HEK293 (cell line): ENCODE measurements at regions not wholly inside any gene's neighbourhood (a gene's known extent, or its start where the extent isn't known, plus 50 kb on each side); places are given as distances from the start of the nearest gene placed in this dataset.

Source experiments
- CTCF ChIA-PET: fragments of 350-600 bp; formaldehyde crosslinking; extraction: SDS; loops from one replicate; lab custom pipeline; 2021; ENCODE audit warnings: antibody characterized with exemption; lab: Yijun Ruan, JAX
- POLR2A ChIA-PET: fragments of 300-600 bp; formaldehyde crosslinking; extraction: SDS; loops from one replicate; lab custom pipeline; 2020; ENCODE audit warnings: antibody characterized with exemption, inconsistent platforms; lab: Yijun Ruan, JAX
- H3K27ac ChIP-seq: fragments of 200-500 bp; sonication (Bioruptor generic); 2 replicates; pipeline ENCODE4 v1.5.1; 2014; ENCODE audit warnings: low read depth, low read length, control low read depth, inconsistent platforms; ENCODE audit errors: extremely low read depth
- H3K36me3 ChIP-seq, 2 experiments: fragments of 200-500 bp in 1 of 2; sonication (Bioruptor generic) in 1 of 2; 1 replicate in 1 of 2; 2 replicates in 1 of 2; pipeline ENCODE4 v1.5.1; 2014 to 2017; ENCODE audit warnings: inconsistent platforms in 2 of 2, low read length in 2 of 2; ENCODE audit not compliant: control insufficient read depth in 2 of 2, insufficient read depth in 1 of 2
- H3K4me1 ChIP-seq: fragments of 200-500 bp; sonication (Bioruptor generic); 2 replicates; pipeline ENCODE4 v1.5.1; 2014; ENCODE audit warnings: mild to moderate bottlenecking, low read length, inconsistent platforms; ENCODE audit not compliant: control insufficient read depth, insufficient read depth
- H3K4me3 ChIP-seq: 2 replicates; pipeline ENCODE4 v1.5.1; 2011; ENCODE audit warnings: low read depth, mild to moderate bottlenecking, control low read depth, low read length, moderate library complexity
- H3K9me3 ChIP-seq: fragments of 200-500 bp; sonication (Bioruptor generic); 2 replicates; pipeline ENCODE4 v1.5.1; 2014; ENCODE audit warnings: low read depth, low read length, inconsistent platforms; ENCODE audit not compliant: control insufficient read depth, insufficient read depth
- KLF1 ChIP-seq: fragments of 450-650 bp; formaldehyde crosslinking; IDR thresholded peaks from 2 replicates; pipeline ENCODE4 v1.5.1; 2016; ENCODE audit warnings: missing biosample characterization, missing genetic modification characterization
- SCRT1 ChIP-seq: fragments of 450-650 bp; formaldehyde crosslinking; IDR thresholded peaks from 2 replicates; pipeline ENCODE4 v1.5.1; 2016; ENCODE audit warnings: missing biosample characterization, missing genetic modification characterization, borderline replicate concordance
- ZBTB17 ChIP-seq: fragments of 450-650 bp; formaldehyde crosslinking; IDR thresholded peaks from 2 replicates; pipeline ENCODE4 v1.5.1; 2016; ENCODE audit warnings: missing biosample characterization, missing genetic modification characterization
- ZBTB48 ChIP-seq: fragments of 450-650 bp; formaldehyde crosslinking; IDR thresholded peaks from 2 replicates; pipeline ENCODE4 v1.5.1; 2016; ENCODE audit warnings: missing biosample characterization, missing genetic modification characterization
- ZNF112 ChIP-seq: fragments of 450-650 bp; formaldehyde crosslinking; IDR thresholded peaks from 2 replicates; pipeline ENCODE4 v1.5.0; 2017; ENCODE audit warnings: missing biosample characterization, missing genetic modification characterization
- ZNF19 ChIP-seq: fragments of 450-650 bp; formaldehyde crosslinking; IDR thresholded peaks from 2 replicates; pipeline ENCODE4; 2016; ENCODE audit warnings: missing biosample characterization, missing genetic modification characterization, low read depth
- ZNF248 ChIP-seq: fragments of 450-650 bp; formaldehyde crosslinking; IDR thresholded peaks from 2 replicates; pipeline ENCODE4 v1.5.1; 2017; ENCODE audit warnings: missing biosample characterization, missing genetic modification characterization
- ZNF335 ChIP-seq: fragments of 450-650 bp; formaldehyde crosslinking; conservative IDR thresholded peaks from 2 replicates; pipeline ENCODE4 v1.5.1; 2016; ENCODE audit warnings: missing biosample characterization, missing genetic modification characterization
- ZNF398 ChIP-seq: fragments of 450-650 bp; formaldehyde crosslinking; IDR thresholded peaks from 2 replicates; pipeline ENCODE4 v1.5.1; 2017; ENCODE audit warnings: missing biosample characterization, missing genetic modification characterization
- ZNF501 ChIP-seq: fragments of 450-650 bp; formaldehyde crosslinking; IDR thresholded peaks from 2 replicates; pipeline ENCODE4 v1.5.1; 2016; ENCODE audit warnings: missing biosample characterization, missing genetic modification characterization
- ZNF529 ChIP-seq: fragments of 450-650 bp; formaldehyde crosslinking; IDR thresholded peaks from 2 replicates; pipeline ENCODE4 v1.5.1; 2017; ENCODE audit warnings: missing genetic modification characterization, missing biosample characterization; ENCODE audit not compliant: insufficient replicate concordance
- ZNF600 ChIP-seq: fragments of 450-650 bp; formaldehyde crosslinking; IDR thresholded peaks from 2 replicates; pipeline ENCODE4 v1.5.1; 2016; ENCODE audit warnings: missing biosample characterization, missing genetic modification characterization
- ZNF629 ChIP-seq: fragments of 450-650 bp; formaldehyde crosslinking; IDR thresholded peaks from 2 replicates; pipeline ENCODE4 v1.5.1; 2017; ENCODE audit warnings: missing biosample characterization, missing genetic modification characterization
- ZNF830 ChIP-seq: fragments of 450-650 bp; IDR thresholded peaks from 2 replicates; pipeline ENCODE4 v1.5.0; 2018; ENCODE audit warnings: missing biosample characterization, missing genetic modification characterization, low read depth, mild to moderate bottlenecking, moderate library complexity
- TF ChIP-seq, protein P1 (sequence below): fragments of 450-650 bp; formaldehyde crosslinking; IDR thresholded peaks from 2 replicates; pipeline ENCODE4 v1.5.1; 2016; ENCODE audit warnings: missing biosample characterization, missing genetic modification characterization, borderline replicate concordance
- TF ChIP-seq, protein P2 (sequence below): fragments of 450-650 bp; formaldehyde crosslinking; IDR thresholded peaks from 2 replicates; pipeline ENCODE4 v1.5.1; 2016; ENCODE audit warnings: missing biosample characterization, missing genetic modification characterization
- TF ChIP-seq, protein P3 (sequence below): fragments of 450-650 bp; formaldehyde crosslinking; IDR thresholded peaks from 2 replicates; pipeline ENCODE4 v1.5.1; 2016; ENCODE audit warnings: missing biosample characterization, missing genetic modification characterization

DNA sequence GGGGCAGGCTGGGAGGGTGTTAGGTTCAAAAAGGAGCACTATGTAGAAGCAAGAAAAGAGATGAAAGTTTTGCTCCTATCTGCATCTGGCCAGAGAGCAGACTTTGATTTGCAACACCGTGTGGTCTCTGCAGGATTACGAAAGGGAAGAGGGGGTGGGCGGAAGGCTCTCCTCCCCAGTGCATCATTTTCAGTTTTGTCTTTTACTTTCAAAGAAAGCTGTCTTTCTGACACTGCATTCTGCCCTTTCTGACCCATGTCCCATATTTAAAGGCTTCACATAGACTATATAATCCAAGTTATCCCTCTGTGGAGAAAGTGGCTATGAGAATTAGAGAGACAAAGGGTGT lies 126.5 kb downstream of the RHOU start (continued):
- TF ChIP-seq, protein P1, sequence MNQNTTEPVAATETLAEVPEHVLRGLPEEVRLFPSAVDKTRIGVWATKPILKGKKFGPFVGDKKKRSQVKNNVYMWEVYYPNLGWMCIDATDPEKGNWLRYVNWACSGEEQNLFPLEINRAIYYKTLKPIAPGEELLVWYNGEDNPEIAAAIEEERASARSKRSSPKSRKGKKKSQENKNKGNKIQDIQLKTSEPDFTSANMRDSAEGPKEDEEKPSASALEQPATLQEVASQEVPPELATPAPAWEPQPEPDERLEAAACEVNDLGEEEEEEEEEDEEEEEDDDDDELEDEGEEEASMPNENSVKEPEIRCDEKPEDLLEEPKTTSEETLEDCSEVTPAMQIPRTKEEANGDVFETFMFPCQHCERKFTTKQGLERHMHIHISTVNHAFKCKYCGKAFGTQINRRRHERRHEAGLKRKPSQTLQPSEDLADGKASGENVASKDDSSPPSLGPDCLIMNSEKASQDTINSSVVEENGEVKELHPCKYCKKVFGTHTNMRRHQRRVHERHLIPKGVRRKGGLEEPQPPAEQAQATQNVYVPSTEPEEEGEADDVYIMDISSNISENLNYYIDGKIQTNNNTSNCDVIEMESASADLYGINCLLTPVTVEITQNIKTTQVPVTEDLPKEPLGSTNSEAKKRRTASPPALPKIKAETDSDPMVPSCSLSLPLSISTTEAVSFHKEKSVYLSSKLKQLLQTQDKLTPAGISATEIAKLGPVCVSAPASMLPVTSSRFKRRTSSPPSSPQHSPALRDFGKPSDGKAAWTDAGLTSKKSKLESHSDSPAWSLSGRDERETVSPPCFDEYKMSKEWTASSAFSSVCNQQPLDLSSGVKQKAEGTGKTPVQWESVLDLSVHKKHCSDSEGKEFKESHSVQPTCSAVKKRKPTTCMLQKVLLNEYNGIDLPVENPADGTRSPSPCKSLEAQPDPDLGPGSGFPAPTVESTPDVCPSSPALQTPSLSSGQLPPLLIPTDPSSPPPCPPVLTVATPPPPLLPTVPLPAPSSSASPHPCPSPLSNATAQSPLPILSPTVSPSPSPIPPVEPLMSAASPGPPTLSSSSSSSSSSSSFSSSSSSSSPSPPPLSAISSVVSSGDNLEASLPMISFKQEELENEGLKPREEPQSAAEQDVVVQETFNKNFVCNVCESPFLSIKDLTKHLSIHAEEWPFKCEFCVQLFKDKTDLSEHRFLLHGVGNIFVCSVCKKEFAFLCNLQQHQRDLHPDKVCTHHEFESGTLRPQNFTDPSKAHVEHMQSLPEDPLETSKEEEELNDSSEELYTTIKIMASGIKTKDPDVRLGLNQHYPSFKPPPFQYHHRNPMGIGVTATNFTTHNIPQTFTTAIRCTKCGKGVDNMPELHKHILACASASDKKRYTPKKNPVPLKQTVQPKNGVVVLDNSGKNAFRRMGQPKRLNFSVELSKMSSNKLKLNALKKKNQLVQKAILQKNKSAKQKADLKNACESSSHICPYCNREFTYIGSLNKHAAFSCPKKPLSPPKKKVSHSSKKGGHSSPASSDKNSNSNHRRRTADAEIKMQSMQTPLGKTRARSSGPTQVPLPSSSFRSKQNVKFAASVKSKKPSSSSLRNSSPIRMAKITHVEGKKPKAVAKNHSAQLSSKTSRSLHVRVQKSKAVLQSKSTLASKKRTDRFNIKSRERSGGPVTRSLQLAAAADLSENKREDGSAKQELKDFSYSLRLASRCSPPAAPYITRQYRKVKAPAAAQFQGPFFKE (tag by site-specific recombination): no peak
- no peak for TF ChIP-seq ZNF112

GRCh38 chr1:228862542-228863505 lies 127.5 kb downstream of the RHOU start:
- Histone ChIP-seq H3K9me3 (no peaks in the 10 kb centered on the region), H3K27ac (no peak overlapping the region), H3K4me1 (peaks cover 36% of the 10 kb centered on the region), H3K36me3 (no peaks in the 10 kb centered on the region), H3K4me3 (no peak overlapping the region)
- ChIA-PET CTCF (interaction anchor here (0.6 to 1.5 kb wide), 6 partner anchors 9 to 364 kb away, joined by 3 to 6 read pairs (median 4); no protein-coding TSS in a partner anchor), POLR2A (interaction anchor here (1.7 kb wide), 1 partner anchor 25 kb away, joined by 7 read pairs; no protein-coding TSS in a partner anchor)
- TF ChIP-seq ZNF248 (no peak), KLF1 (tag by site-specific recombination) (peak; percentile 97)
- TF ChIP-seq, protein P2, sequence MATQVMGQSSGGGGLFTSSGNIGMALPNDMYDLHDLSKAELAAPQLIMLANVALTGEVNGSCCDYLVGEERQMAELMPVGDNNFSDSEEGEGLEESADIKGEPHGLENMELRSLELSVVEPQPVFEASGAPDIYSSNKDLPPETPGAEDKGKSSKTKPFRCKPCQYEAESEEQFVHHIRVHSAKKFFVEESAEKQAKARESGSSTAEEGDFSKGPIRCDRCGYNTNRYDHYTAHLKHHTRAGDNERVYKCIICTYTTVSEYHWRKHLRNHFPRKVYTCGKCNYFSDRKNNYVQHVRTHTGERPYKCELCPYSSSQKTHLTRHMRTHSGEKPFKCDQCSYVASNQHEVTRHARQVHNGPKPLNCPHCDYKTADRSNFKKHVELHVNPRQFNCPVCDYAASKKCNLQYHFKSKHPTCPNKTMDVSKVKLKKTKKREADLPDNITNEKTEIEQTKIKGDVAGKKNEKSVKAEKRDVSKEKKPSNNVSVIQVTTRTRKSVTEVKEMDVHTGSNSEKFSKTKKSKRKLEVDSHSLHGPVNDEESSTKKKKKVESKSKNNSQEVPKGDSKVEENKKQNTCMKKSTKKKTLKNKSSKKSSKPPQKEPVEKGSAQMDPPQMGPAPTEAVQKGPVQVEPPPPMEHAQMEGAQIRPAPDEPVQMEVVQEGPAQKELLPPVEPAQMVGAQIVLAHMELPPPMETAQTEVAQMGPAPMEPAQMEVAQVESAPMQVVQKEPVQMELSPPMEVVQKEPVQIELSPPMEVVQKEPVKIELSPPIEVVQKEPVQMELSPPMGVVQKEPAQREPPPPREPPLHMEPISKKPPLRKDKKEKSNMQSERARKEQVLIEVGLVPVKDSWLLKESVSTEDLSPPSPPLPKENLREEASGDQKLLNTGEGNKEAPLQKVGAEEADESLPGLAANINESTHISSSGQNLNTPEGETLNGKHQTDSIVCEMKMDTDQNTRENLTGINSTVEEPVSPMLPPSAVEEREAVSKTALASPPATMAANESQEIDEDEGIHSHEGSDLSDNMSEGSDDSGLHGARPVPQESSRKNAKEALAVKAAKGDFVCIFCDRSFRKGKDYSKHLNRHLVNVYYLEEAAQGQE (tag by site-specific recombination): 0 out of 2 replicates have a peak, but pooled peaks have one; percentile 11

DNA sequence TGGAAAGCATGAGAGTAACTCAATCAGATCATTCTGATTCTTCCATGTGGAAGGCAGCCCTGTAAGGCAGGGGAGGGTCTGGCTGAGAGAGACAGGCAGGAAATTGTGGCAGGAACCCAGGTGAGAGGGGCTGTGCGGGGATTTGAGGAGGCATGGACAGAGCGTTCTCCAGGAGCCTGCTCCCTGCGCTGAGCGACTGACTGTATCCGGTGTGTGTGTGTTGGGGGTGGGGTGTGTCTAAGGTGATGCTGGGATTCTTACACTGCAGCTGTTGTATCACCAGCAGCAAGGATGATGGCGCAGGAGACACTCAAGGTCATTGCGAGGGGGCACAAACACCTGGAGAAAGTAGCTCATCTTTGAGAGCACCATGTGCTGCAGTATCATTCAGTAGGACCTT lies 128.5 kb downstream of the RHOU start:
- ChIA-PET CTCF (interaction anchor here (0.8 to 1.5 kb wide), 3 partner anchors 127 to 363 kb away, joined by 3 to 6 read pairs (median 4); no protein-coding TSS in a partner anchor), POLR2A (interaction anchor here (0.9 kb wide), 1 partner anchor 57 kb away, joined by 3 read pairs; no protein-coding TSS in a partner anchor)
- Histone ChIP-seq H3K36me3 (no peaks in the 10 kb centered on the region), H3K27ac (no peak overlapping the region), H3K4me3 (no peak overlapping the region), H3K4me1 (peaks cover 41% of the 10 kb centered on the region), H3K9me3 (no peaks in the 10 kb centered on the region)
- TF ChIP-seq, protein P3, sequence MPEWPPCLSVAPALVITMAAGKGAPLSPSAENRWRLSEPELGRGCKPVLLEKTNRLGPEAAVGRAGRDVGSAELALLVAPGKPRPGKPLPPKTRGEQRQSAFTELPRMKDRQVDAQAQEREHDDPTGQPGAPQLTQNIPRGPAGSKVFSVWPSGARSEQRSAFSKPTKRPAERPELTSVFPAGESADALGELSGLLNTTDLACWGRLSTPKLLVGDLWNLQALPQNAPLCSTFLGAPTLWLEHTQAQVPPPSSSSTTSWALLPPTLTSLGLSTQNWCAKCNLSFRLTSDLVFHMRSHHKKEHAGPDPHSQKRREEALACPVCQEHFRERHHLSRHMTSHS: no peak
- no peak for TF ChIP-seq ZBTB48 (tag by site-specific recombination)
- no peak for TF ChIP-seq SCRT1 (tag by site-specific recombination)
- TF ChIP-seq ZNF501: no peak
- no peak for TF ChIP-seq ZNF335 (tag by site-specific recombination)
- TF ChIP-seq ZNF398 (tag by site-specific recombination): no peak
- no peak for TF ChIP-seq ZNF600 (tag by site-specific recombination)
- TF ChIP-seq ZNF629 (tag by site-specific recombination): no peak
- no peak for TF ChIP-seq ZNF19 (tag by site-specific recombination)
- no peak for TF ChIP-seq ZBTB17
- no peak for TF ChIP-seq ZNF529 (tag by site-specific recombination)
- TF ChIP-seq ZNF830: no peak
